ENCODE measurements at regions not wholly inside any gene's neighbourhood (a gene's known extent, or its start where the extent isn't known, plus 50 kb on each side); places are given as distances from the start of the nearest gene placed in this dataset.

DNA sequence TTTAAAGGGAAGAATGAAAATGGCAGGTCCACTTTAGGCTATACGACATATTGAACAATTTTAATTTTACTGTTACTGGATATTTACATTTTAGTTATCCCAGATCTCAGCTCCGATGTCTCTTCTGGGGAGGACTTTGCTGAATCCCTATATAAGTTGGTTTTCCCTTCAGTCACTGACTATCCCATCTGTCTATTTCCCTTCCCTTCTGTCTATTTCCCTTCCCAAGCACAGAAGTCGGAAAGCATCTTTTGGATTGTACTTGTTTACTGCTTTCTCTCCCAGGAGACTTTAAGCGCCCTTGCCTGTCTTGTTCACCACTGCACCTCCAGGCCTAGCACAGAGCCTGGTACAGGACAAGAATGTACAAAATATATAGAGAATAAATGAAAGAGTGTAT lies 165.8 kb upstream of the SALL4 start:
- no peak for TF ChIP-seq CTCF (conservative IDR thresholded peaks at IDR 0.05; ENCODE audit: low read length)
- no peak for TF ChIP-seq EZH2phosphoT487 (IDR thresholded peaks at IDR 0.05; ENCODE audit: borderline replicate concordance, low read depth, low read length)
